ENCODE measurements at regions not wholly inside any gene's neighbourhood (a gene's known extent, or its start where the extent isn't known, plus 50 kb on each side); places are given as distances from the start of the nearest gene placed in this dataset.

- DNase-seq: no peak
- no peak overlapping the region for H3K4me3 Mint-ChIP-seq
- no peak overlapping the region for H3K27ac Mint-ChIP-seq
- no peaks in the 10 kb centered on the region for H3K9me3 Mint-ChIP-seq
- H3K27me3 Mint-ChIP-seq (ENCODE audit: low read depth): no peaks in the 10 kb centered on the region
- H3K4me1 Mint-ChIP-seq (ENCODE audit: low read depth): no peaks in the 10 kb centered on the region
- intact Hi-C loops (cut with micrococcal nuclease): no loop called here
- H3K36me3 Mint-ChIP-seq (ENCODE audit: low read depth): no peaks in the 10 kb centered on the region
- CTCF ChIA-PET: no interaction called here
Measured at GRCh38 chr2:216553482-216554240, 55.0 kb downstream of the RPL37A start.

DNA sequence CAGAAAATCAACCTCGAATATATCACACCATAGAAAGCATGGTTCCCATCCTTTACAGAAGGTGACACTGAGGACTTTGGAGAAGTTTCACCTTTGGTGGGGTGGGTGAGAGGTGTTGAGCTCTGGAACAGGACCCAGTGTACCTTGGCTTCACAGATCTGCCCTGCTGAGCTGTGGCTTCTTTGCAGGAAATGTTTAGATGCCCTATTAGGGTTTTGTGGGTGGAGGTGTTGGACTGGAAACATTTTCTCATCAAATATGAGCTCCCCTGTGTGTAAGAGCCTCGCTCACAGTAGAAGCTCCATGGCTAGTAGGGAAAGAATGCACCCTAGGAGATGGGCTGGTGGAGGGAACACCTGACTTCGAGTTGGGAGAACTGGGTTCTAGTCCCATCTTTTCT lies 55.6 kb downstream of the RPL37A start:
- H3K9me3 Mint-ChIP-seq: no peaks in the 10 kb centered on the region
- H3K4me1 Mint-ChIP-seq (ENCODE audit: low read depth): no peaks in the 10 kb centered on the region
- H3K27me3 Mint-ChIP-seq (ENCODE audit: low read depth): no peaks in the 10 kb centered on the region
- CTCF ChIA-PET: interaction anchor here (1.1 kb wide), 1 partner anchor 8 kb away, joined by 4 read pairs; no protein-coding TSS in a partner anchor
- DNase-seq: no peak
- no peak overlapping the region for H3K4me3 Mint-ChIP-seq
- H3K36me3 Mint-ChIP-seq (ENCODE audit: low read depth): no peaks in the 10 kb centered on the region
- intact Hi-C loops (cut with micrococcal nuclease): no loop called here
- no peak overlapping the region for H3K27ac Mint-ChIP-seq

- no peak overlapping the region for H3K4me3 Mint-ChIP-seq
- H3K27me3 Mint-ChIP-seq (ENCODE audit: low read depth): no peaks in the 10 kb centered on the region
- no peak for DNase-seq
- H3K9me3 Mint-ChIP-seq: no peaks in the 10 kb centered on the region
- CTCF ChIA-PET: interaction anchor here (1.1 kb wide), 1 partner anchor 9 kb away, joined by 4 read pairs; no protein-coding TSS in a partner anchor
- H3K27ac Mint-ChIP-seq: no peak overlapping the region
- no peaks in the 10 kb centered on the region for H3K4me1 Mint-ChIP-seq (ENCODE audit: low read depth)
- no peaks in the 10 kb centered on the region for H3K36me3 Mint-ChIP-seq (ENCODE audit: low read depth)
- intact Hi-C loops (cut with micrococcal nuclease): no loop called here
Measured at GRCh38 chr2:216554755-216555154, 56.1 kb downstream of the RPL37A start.

DNA sequence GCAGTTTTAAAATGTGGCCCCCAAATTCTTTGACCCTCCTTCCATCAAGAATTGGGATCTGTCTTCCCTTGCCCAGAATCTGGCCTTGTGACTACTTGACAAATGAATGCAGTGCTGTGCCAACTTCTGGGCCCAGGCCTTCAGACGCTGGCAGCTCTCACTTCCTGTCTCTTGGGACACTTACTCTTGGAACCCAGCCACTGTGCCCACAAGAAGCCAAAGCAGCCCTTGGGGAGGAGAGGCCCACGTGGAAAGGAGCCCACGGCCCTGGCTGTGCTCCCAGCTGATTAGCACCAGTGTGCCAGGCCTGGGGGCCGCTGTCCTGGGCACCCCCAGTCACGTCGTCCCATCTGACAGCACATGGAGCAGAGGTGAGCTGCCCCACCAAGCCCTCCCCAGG lies 56.6 kb downstream of the RPL37A start:
- intact Hi-C loops (cut with micrococcal nuclease): no loop called here
- Mint-ChIP-seq H3K27me3 (ENCODE audit: low read depth) (no peaks in the 10 kb centered on the region), H3K4me3 (no peak overlapping the region), H3K36me3 (ENCODE audit: low read depth) (no peaks in the 10 kb centered on the region), H3K27ac (no peak overlapping the region), H3K9me3 (no peaks in the 10 kb centered on the region), H3K4me1 (ENCODE audit: low read depth) (no peaks in the 10 kb centered on the region)
- CTCF ChIA-PET: interaction anchor here (1.1 kb wide), 1 partner anchor 9 kb away, joined by 4 read pairs; no protein-coding TSS in a partner anchor
- DNase-seq: no peak

DNA sequence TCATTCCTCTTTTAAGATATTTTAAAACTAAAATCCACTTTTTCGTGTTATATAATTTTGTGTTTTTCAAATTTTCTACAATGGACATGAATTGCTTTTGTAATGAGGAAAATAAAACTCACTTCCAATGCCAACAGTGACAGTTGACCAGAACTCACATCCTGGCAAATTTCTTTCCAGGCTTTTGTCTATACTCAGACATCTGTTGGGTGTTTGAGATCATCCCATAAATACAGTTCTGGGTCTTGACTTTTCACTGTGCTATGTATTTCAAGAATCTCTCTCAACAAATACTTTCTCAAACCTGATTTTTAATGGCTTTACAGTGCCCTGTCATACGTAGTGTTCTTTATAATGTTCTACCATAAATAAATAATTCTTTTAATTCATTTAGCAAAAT lies 57.6 kb downstream of the RPL37A start:
- CTCF ChIA-PET: no interaction called here
- DNase-seq: no peak
- Mint-ChIP-seq H3K9me3 (no peaks in the 10 kb centered on the region), H3K36me3 (ENCODE audit: low read depth) (no peaks in the 10 kb centered on the region), H3K27ac (no peak overlapping the region), H3K4me1 (ENCODE audit: low read depth) (no peaks in the 10 kb centered on the region), H3K4me3 (no peak overlapping the region), H3K27me3 (ENCODE audit: low read depth) (no peaks in the 10 kb centered on the region)
- intact Hi-C loops (cut with micrococcal nuclease): no loop called here

GRCh38 chr2:216557413-216557812 lies 58.8 kb downstream of the RPL37A start:
- Mint-ChIP-seq H3K27me3 (ENCODE audit: low read depth) (no peaks in the 10 kb centered on the region), H3K4me3 (no peak overlapping the region), H3K27ac (no peak overlapping the region), H3K9me3 (no peaks in the 10 kb centered on the region), H3K4me1 (ENCODE audit: low read depth) (no peaks in the 10 kb centered on the region), H3K36me3 (ENCODE audit: low read depth) (no peaks in the 10 kb centered on the region)
- DNase-seq: no peak
- intact Hi-C loops (cut with micrococcal nuclease): no loop called here
- CTCF ChIA-PET: interaction anchor here (1.0 kb wide), 1 partner anchor 110 kb away, joined by 5 read pairs; no protein-coding TSS in a partner anchor

- Mint-ChIP-seq H3K27me3 (ENCODE audit: low read depth) (no peaks in the 10 kb centered on the region), H3K27ac (no peak overlapping the region), H3K9me3 (no peaks in the 10 kb centered on the region), H3K36me3 (ENCODE audit: low read depth) (no peaks in the 10 kb centered on the region), H3K4me3 (no peak overlapping the region), H3K4me1 (ENCODE audit: low read depth) (no peaks in the 10 kb centered on the region)
- CTCF ChIA-PET: interaction anchor here (1.0 kb wide), 1 partner anchor 109 kb away, joined by 5 read pairs; no protein-coding TSS in a partner anchor
- DNase-seq: no peak
- intact Hi-C loops (cut with micrococcal nuclease): no loop called here
Measured at GRCh38 chr2:216557820-216558219, 59.2 kb downstream of the RPL37A start.

GRCh38 chr2:216559625-216560156 lies 61.0 kb downstream of the RPL37A start:
- intact Hi-C loops (cut with micrococcal nuclease): no loop called here
- CTCF ChIA-PET: no interaction called here
- Mint-ChIP-seq H3K36me3 (ENCODE audit: low read depth) (no peaks in the 10 kb centered on the region), H3K27me3 (ENCODE audit: low read depth) (no peaks in the 10 kb centered on the region), H3K27ac (no peak overlapping the region), H3K9me3 (no peaks in the 10 kb centered on the region), H3K4me3 (no peak overlapping the region), H3K4me1 (ENCODE audit: low read depth) (no peaks in the 10 kb centered on the region)
- DNase-seq: no peak

DNA sequence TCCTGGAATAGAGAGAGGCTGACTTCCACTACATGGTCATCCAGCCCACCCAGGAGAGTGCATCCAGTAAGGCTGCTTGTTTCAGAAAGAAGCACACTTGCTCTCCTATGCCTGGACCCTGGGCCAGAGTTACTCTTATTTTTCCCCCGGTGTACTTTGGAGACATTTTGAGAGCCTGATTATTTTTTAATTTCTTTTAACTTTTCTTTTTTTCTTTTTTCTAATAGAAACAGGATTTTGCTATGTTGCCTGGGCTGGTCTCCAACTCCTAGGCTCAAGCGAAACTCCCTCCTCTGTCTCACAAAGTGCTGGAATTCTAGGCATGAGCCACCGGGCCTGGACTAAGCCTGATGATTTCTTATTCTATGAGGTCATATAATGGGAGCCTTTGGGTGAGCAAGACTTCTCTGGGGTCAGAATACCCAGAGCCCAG lies 62.2 kb downstream of the RPL37A start:
- intact Hi-C loops (cut with micrococcal nuclease): no loop called here
- CTCF ChIA-PET: no interaction called here
- Mint-ChIP-seq H3K9me3 (no peaks in the 10 kb centered on the region), H3K4me3 (no peak overlapping the region), H3K36me3 (ENCODE audit: low read depth) (no peaks in the 10 kb centered on the region), H3K4me1 (ENCODE audit: low read depth) (no peaks in the 10 kb centered on the region), H3K27me3 (ENCODE audit: low read depth) (peaks cover 2% of the 10 kb centered on the region), H3K27ac (no peak overlapping the region)
- DNase-seq: no peak

GRCh38 chr2:216562696-216563435 lies 64.2 kb downstream of the RPL37A start:
- Mint-ChIP-seq H3K9me3 (no peaks in the 10 kb centered on the region), H3K36me3 (ENCODE audit: low read depth) (no peaks in the 10 kb centered on the region), H3K4me3 (no peak overlapping the region), H3K4me1 (ENCODE audit: low read depth) (no peaks in the 10 kb centered on the region), H3K27me3 (ENCODE audit: low read depth) (peaks cover 2% of the 10 kb centered on the region), H3K27ac (no peak overlapping the region)
- intact Hi-C loops (cut with micrococcal nuclease): no loop called here
- no peak for DNase-seq
- CTCF ChIA-PET: no interaction called here

DNA sequence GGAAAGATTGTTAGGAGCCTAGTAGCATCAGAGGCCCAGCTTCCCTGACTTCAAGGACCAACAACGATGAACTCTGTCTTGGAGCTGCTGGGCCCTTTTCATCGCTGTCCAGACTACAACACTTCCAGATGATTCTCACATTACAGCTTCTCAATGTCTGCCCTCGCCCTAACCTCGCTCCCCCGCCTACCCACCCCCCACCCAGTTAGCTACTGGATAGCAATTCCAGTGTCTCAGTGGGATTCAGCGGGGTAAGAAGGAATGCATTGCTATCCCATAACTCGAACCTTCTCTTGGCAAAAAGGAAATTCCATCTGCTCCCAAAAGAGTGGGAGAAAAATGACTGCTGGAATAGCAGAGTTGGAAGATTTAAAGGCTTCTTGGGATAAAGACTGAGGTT lies 65.0 kb downstream of the RPL37A start:
- no peak overlapping the region for H3K27ac Mint-ChIP-seq
- intact Hi-C loops (cut with micrococcal nuclease): no loop called here
- no peaks in the 10 kb centered on the region for H3K36me3 Mint-ChIP-seq (ENCODE audit: low read depth)
- H3K27me3 Mint-ChIP-seq (ENCODE audit: low read depth): peaks cover 2% of the 10 kb centered on the region
- H3K9me3 Mint-ChIP-seq: no peaks in the 10 kb centered on the region
- no peak overlapping the region for H3K4me3 Mint-ChIP-seq
- H3K4me1 Mint-ChIP-seq (ENCODE audit: low read depth): no peaks in the 10 kb centered on the region
- DNase-seq: no peak
- CTCF ChIA-PET: no interaction called here

- no peaks in the 10 kb centered on the region for H3K4me1 Mint-ChIP-seq (ENCODE audit: low read depth)
- no peak overlapping the region for H3K27ac Mint-ChIP-seq
- no peak for DNase-seq
- H3K4me3 Mint-ChIP-seq: no peak overlapping the region
- H3K36me3 Mint-ChIP-seq (ENCODE audit: low read depth): no peaks in the 10 kb centered on the region
- intact Hi-C loops (cut with micrococcal nuclease): no loop called here
- H3K9me3 Mint-ChIP-seq: no peaks in the 10 kb centered on the region
- CTCF ChIA-PET: interaction anchor here (0.6 kb wide), 1 partner anchor 9 kb away, joined by 3 read pairs; no protein-coding TSS in a partner anchor
- peaks cover 2% of the 10 kb centered on the region for H3K27me3 Mint-ChIP-seq (ENCODE audit: low read depth)
Measured at GRCh38 chr2:216564611-216565010, 66.0 kb downstream of the RPL37A start.
